IPS-20b (cell line): ENCODE measurements at regions not wholly inside any gene's neighbourhood (a gene's known extent, or its start where the extent isn't known, plus 50 kb on each side); places are given as distances from the start of the nearest gene placed in this dataset.

Source experiments
- H3K27ac ChIP-seq: one replicate; pipeline ENCODE4 v1.5.1; 2013; ENCODE audit warnings: low read length
- H3K27me3 ChIP-seq: 2 replicates; pipeline ENCODE4 v1.6.1; 2013; ENCODE audit warnings: mild to moderate bottlenecking, low read length, inconsistent platforms; ENCODE audit not compliant: insufficient read depth
- H3K36me3 ChIP-seq: 2 replicates; pipeline ENCODE4 v1.6.1; 2013; ENCODE audit warnings: low read depth, mild to moderate bottlenecking, inconsistent platforms, low read length, moderate library complexity; ENCODE audit not compliant: insufficient read depth
- H3K4me1 ChIP-seq: 2 replicates; pipeline ENCODE4 v1.6.1; 2013; ENCODE audit warnings: mild to moderate bottlenecking, control low read depth, inconsistent platforms, low read length, moderate library complexity; ENCODE audit not compliant: insufficient read depth
- H3K4me3 ChIP-seq: 2 replicates; pipeline ENCODE4 v1.5.1; 2013; ENCODE audit warnings: mild to moderate bottlenecking, low read length, inconsistent platforms
- H3K9ac ChIP-seq: 2 replicates; pipeline ENCODE4 v1.6.1; 2013; ENCODE audit warnings: low read depth, mild to moderate bottlenecking, inconsistent platforms, low read length, moderate library complexity
- H3K9me3 ChIP-seq: 2 replicates; pipeline ENCODE4 v1.6.1; 2013; ENCODE audit warnings: mild to moderate bottlenecking, low read depth, low read length, inconsistent platforms; ENCODE audit not compliant: insufficient read depth

- no peak overlapping the region for H3K9ac ChIP-seq
- no peaks in the 10 kb centered on the region for H3K36me3 ChIP-seq
- H3K4me1 ChIP-seq, result no peaks in the 10 kb centered on the region
- H3K9me3 ChIP-seq, result no peaks in the 10 kb centered on the region
- no peaks in the 10 kb centered on the region for H3K27me3 ChIP-seq
- H3K4me3 ChIP-seq, result no peak overlapping the region
- no peak overlapping the region for H3K27ac ChIP-seq
Measured at GRCh38 chr1:108034396-108034795, 69.4 kb upstream of the VAV3 start.

GRCh38 chr1:108033550-108033951 lies 68.6 kb upstream of the VAV3 start:
- Histone ChIP-seq H3K4me1 (no peaks in the 10 kb centered on the region), H3K9me3 (no peaks in the 10 kb centered on the region), H3K4me3 (no peak overlapping the region), H3K36me3 (no peaks in the 10 kb centered on the region), H3K27me3 (no peaks in the 10 kb centered on the region), H3K27ac (no peak overlapping the region), H3K9ac (no peak overlapping the region)

DNA sequence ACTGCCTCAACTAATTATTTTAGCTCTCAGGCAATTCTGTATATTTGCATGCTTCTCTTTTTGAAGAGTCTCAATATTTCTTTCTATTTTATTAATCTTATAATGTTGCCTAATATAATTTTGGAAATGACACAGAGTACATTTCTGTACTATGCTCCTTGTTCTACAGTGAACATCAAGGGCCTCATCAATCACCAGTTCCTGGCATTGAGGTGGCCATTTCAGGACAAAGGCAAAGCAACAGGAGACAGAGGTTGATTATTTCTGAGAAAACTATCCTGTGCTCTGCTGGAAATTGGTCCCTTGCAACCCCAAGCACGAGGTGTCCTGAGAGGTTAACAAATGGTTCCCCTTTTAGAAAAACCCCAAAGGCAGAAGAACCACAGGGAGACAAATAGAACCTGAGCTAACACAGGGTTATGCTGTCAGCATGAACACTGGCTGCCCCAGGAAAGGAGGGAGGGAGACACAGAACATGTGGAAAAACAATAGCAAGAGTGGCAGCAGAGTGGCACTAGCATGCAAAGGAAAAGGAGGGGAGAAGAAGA lies 63.9 kb upstream of the VAV3 start:
- no peak overlapping the region for H3K4me3 ChIP-seq
- H3K9ac ChIP-seq, result no peak overlapping the region
- H3K4me1 ChIP-seq, result no peaks in the 10 kb centered on the region
- no peaks in the 10 kb centered on the region for H3K36me3 ChIP-seq
- no peaks in the 10 kb centered on the region; the same call in 1 of the 2 replicates for H3K9me3 ChIP-seq
- H3K27me3 ChIP-seq, result no peaks in the 10 kb centered on the region
- H3K27ac ChIP-seq, result no peak overlapping the region

DNA sequence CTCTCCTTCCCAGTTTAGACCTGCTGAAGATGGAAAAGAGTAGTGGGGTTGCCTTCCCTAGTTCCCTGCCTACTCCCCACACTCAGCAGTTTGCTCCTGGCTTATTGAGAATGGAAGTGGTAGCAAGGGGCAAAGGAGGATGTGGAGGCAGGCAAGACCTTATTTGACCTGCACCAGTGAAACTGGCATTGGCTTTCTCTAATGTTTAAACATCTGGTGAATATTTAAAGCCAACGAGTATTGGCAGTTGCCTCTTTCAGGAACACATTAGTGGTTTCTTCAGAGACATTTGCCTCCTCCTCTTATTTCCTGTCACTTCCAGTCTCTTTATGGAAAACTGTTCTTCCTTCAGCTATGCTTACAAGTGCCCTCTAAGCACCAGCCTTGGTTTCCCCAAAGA lies 62.4 kb upstream of the VAV3 start:
- no peak overlapping the region for H3K27ac ChIP-seq
- no peak overlapping the region for H3K9ac ChIP-seq
- H3K4me3 ChIP-seq, result no peak overlapping the region
- H3K4me1 ChIP-seq, result no peaks in the 10 kb centered on the region
- no peaks in the 10 kb centered on the region; the same call in 1 of the 2 replicates for H3K9me3 ChIP-seq
- H3K36me3 ChIP-seq, result no peaks in the 10 kb centered on the region
- H3K27me3 ChIP-seq, result no peaks in the 10 kb centered on the region

GRCh38 chr1:108017698-108018097 lies 52.7 kb upstream of the VAV3 start:
- Histone ChIP-seq H3K27me3 (no peaks in the 10 kb centered on the region), H3K9ac (no peak overlapping the region), H3K4me3 (no peak overlapping the region), H3K27ac (no peak overlapping the region), H3K4me1 (no peaks in the 10 kb centered on the region; the same call in 1 of the 2 replicates), H3K9me3 (no peaks in the 10 kb centered on the region), H3K36me3 (no peaks in the 10 kb centered on the region)

DNA sequence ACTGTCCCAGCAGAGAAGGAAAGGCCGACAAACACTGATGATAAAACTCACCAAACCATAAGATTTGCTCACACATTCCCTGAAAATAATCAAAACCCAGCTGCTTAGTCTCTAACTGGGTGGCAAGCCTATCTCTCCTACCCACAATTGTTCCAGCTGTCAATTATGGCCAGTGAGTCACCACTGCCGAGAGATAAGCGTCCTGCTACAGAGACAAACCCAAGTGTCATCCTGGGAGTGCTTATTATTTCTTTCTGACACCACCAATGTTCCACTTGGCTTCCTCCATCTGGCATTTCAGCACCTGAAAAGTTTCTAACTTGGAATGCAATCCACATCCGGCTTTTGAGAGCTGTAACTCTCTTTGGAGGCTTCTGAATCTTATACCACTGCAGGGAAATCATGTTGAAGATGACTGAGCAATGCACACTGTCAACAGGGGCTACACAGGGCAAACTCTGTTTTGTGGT lies 51.5 kb upstream of the VAV3 start:
- Histone ChIP-seq H3K4me1 (no peaks in the 10 kb centered on the region; the same call in 1 of the 2 replicates), H3K36me3 (no peaks in the 10 kb centered on the region), H3K9me3 (no peaks in the 10 kb centered on the region), H3K4me3 (no peak overlapping the region), H3K9ac (no peak overlapping the region), H3K27me3 (no peaks in the 10 kb centered on the region), H3K27ac (no peak overlapping the region)
